ENCODE measurements at regions not wholly inside any gene's neighbourhood (a gene's known extent, or its start where the extent isn't known, plus 50 kb on each side); places are given as distances from the start of the nearest gene placed in this dataset.

GRCh38 chr2:111676291-111676822 lies 207.6 kb downstream of the ANAPC1 start:
- DNase-seq = no peak

- DNase-seq = no peak
Measured at GRCh38 chr2:111678161-111678560, 205.8 kb downstream of the ANAPC1 start.

GRCh38 chr2:111678651-111679050 lies 205.3 kb downstream of the ANAPC1 start:
- no peak for DNase-seq

GRCh38 chr2:111679202-111679601 lies 204.8 kb downstream of the ANAPC1 start:
- DNase-seq = no peak

- DNase-seq = no peak
Measured at GRCh38 chr2:111684611-111685010, 199.4 kb downstream of the ANAPC1 start.

- DNase-seq = no peak
Measured at GRCh38 chr2:111685342-111685741, 198.7 kb downstream of the ANAPC1 start.

- no peak for DNase-seq
Measured at GRCh38 chr2:111686994-111687393, 197.0 kb downstream of the ANAPC1 start.

- no peak for DNase-seq
Measured at GRCh38 chr2:111687911-111688310, 196.1 kb downstream of the ANAPC1 start.

- DNase-seq = no peak
Measured at GRCh38 chr2:111688482-111688881, 195.5 kb downstream of the ANAPC1 start.

- DNase-seq = no peak
Measured at GRCh38 chr2:111689174-111689573, 194.8 kb downstream of the ANAPC1 start.

- DNase-seq = no peak
Measured at GRCh38 chr2:111689941-111690340, 194.1 kb downstream of the ANAPC1 start.

GRCh38 chr2:111691164-111691875 lies 192.7 kb downstream of the ANAPC1 start:
- DNase-seq = no peak

- DNase-seq = no peak
Measured at GRCh38 chr2:111692311-111692710, 191.7 kb downstream of the ANAPC1 start.

- no peak for DNase-seq
Measured at GRCh38 chr2:111694700-111695101, 189.3 kb downstream of the ANAPC1 start.

GRCh38 chr2:111695441-111696007 lies 188.5 kb downstream of the ANAPC1 start:
- DNase-seq = no peak

- DNase-seq = no peak
Measured at GRCh38 chr2:111696226-111696625, 187.8 kb downstream of the ANAPC1 start.

GRCh38 chr2:111697560-111697959 lies 186.4 kb downstream of the ANAPC1 start:
- DNase-seq = no peak

GRCh38 chr2:111698089-111698488 lies 185.9 kb downstream of the ANAPC1 start:
- DNase-seq = no peak

- peak; percentile 26 for DNase-seq
Measured at GRCh38 chr2:111698743-111699554, 185.0 kb downstream of the ANAPC1 start.

GRCh38 chr2:111701266-111701665 lies 182.7 kb downstream of the ANAPC1 start:
- no peak for DNase-seq

GRCh38 chr2:111701798-111702118 lies 182.2 kb downstream of the ANAPC1 start:
- DNase-seq = no peak

- peak; percentile 9 for DNase-seq
Measured at GRCh38 chr2:111702119-111702803, 181.7 kb downstream of the ANAPC1 start.

- DNase-seq = no peak
Measured at GRCh38 chr2:111702804-111703196, 181.2 kb downstream of the ANAPC1 start.

Data from NCI-H748 treated with DMSO at 0.1 percent for 48 hours (cell line).